ENCODE measurements at regions not wholly inside any gene's neighbourhood (a gene's known extent, or its start where the extent isn't known, plus 50 kb on each side); places are given as distances from the start of the nearest gene placed in this dataset.

GRCh38 chr20:40547483-40548091 lies 141.4 kb downstream of the MAFB start:
- in situ Hi-C loops (cut with MboI; ENCODE audit: low sequenced_read_pairs): no loop called here

DNA sequence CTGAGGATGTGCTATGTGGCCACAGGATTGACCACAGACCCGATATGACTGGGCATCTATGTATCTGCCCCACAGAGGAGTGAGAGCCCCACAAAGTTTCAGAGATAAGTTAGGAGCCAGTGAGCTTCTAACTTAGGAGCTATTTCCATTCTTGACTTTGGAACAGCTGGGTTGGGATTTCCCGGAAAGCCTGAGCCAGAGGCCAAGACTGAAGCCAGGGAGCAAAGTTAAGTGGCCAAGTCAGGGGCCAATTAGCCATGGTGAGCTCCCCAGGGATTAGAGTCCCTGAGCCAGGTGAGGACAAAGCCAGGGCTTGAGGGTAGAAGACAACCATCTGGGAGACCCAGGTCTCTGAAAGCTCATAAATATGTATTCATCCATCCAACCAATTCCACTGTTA lies 143.6 kb downstream of the MAFB start:
- in situ Hi-C loops (cut with MboI; ENCODE audit: low sequenced_read_pairs): no loop called here

- in situ Hi-C loops (cut with MboI; ENCODE audit: low sequenced_read_pairs): no loop called here
Observed at GRCh38 chr20:40542065-40542464, 147.0 kb downstream of the MAFB start.

- in situ Hi-C loops (cut with MboI; ENCODE audit: low sequenced_read_pairs): no loop called here
Observed at GRCh38 chr20:40540166-40540565, 148.9 kb downstream of the MAFB start.

GRCh38 chr20:40538131-40538530 lies 150.9 kb downstream of the MAFB start:
- in situ Hi-C loops (cut with MboI; ENCODE audit: low sequenced_read_pairs): no loop called here

DNA sequence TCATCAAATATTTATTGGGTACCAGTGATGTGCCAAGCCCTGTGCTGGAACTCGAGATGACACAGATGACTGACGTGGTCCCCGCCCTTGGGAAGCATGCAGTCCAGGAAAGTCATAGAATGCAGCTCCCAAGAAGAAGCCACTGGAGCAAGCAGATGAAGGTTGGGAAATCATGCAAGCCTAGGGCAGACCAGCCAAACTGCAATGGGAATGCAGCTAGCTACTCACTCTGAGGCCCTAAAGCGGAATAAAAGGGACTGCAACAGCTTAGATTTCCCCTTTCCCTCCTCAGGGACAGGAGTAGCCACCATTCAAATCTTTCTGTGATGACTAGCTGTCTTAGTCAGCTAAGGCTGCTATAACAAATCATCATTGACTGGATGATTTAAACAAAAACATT lies 152.2 kb downstream of the MAFB start:
- in situ Hi-C loops (cut with MboI; ENCODE audit: low sequenced_read_pairs): no loop called here

GRCh38 chr20:40535816-40536215 lies 153.2 kb downstream of the MAFB start:
- in situ Hi-C loops (cut with MboI; ENCODE audit: low sequenced_read_pairs): no loop called here

DNA sequence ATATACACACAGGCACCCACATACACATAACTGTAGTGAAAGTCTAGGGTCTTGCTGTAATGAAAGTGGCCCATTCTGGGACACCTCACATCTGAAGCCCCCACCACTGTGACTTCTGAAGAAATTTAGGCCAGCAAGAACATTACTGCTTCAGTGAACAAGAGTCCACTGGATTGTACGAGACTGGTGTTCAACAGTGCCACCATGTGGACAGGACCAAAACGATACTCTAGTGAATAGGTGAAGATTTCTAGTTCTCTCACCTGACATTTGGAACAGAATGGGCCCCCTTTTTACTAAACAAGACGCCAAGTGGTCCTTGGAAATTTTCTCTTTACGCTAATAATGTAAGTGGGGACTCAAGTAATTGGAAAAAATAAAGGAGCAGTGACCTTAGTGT lies 156.9 kb downstream of the MAFB start:
- in situ Hi-C loops (cut with MboI; ENCODE audit: low sequenced_read_pairs): no loop called here

DNA sequence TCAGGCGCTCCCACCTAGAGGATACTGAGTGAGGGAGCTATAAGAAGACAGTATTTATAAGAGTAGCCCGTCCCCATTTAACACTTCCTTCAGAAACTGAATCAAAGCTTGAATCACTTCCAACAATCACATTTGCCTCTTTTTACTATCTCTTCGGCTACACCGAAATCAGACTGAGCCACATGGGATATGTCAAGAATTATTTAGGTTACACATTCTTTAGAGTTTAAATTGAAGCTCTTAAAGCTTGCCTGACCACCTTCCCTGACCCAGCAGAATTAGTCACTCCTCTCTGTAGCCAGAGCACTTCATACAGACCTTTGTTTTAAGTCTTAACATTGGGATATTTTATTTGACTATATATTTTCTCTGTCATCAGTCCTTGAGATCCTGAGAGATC lies 163.7 kb downstream of the MAFB start:
- in situ Hi-C loops (cut with MboI; ENCODE audit: low sequenced_read_pairs): no loop called here

DNA sequence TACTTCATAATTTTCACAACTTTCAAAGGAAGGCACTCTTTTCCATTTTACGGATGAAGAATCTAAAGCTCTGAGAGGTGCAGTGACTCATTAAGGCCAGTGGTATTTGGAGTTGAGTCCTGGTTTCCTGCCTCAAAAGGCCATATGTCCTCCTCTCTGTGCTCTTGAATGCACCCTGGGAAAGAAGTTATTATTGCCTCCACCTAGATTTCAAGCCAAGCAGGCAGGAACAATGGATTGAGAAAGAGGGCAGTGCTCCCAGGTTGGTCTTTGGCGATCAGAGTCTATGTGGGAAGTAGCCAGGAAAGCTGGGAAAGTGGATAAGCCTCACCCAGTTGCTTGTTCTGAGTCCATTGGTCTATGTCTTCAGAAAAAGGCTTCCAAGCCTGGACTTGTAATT lies 165.0 kb downstream of the MAFB start:
- in situ Hi-C loops (cut with MboI; ENCODE audit: low sequenced_read_pairs): no loop called here

GRCh38 chr20:40522405-40522804 lies 166.6 kb downstream of the MAFB start:
- in situ Hi-C loops (cut with MboI; ENCODE audit: low sequenced_read_pairs): no loop called here

DNA sequence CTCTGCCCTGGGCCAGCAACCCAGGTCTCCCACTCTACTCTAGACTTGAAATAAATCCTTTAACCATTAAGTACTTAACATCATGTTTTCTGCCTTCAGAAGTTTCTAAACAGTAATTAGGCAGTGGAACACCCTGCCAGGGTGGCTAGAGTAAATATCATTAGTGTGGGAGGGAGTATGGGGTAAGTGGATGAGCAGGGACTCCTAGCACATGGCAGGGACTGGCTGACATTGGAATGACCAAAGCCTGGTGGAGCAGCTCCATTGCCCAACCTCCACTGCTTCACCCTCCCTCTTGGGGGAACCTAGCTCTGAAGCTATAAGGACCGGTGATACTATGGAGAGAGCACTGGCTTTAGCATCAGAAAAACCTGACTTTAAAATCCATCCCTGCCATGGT lies 167.1 kb downstream of the MAFB start:
- in situ Hi-C loops (cut with MboI; ENCODE audit: low sequenced_read_pairs): no loop called here

DNA sequence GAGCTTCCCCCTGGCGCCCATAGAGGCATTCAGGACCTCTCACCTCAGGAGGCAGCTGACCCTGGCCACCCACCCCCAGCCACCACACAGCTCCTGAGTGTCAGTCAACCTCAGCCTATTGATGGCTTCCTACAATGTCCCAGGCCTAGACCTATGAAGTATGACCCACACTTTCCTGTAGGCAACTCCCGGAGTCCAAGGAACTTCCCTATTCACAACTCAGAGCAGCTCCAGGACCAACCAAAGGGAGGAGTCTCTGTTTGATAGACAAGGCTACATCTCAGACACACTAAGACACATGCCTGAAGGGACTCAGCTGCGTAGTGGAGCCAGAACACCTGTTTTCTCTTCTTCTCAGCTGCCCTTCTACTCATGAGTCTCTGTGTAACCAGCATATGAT lies 169.1 kb downstream of the MAFB start:
- in situ Hi-C loops (cut with MboI; ENCODE audit: low sequenced_read_pairs): no loop called here

GRCh38 chr20:40512994-40513393 lies 176.0 kb downstream of the MAFB start:
- in situ Hi-C loops (cut with MboI; ENCODE audit: low sequenced_read_pairs): no loop called here

- in situ Hi-C loops (cut with MboI; ENCODE audit: low sequenced_read_pairs): no loop called here
Observed at GRCh38 chr20:40512591-40512990, 176.4 kb downstream of the MAFB start.

DNA sequence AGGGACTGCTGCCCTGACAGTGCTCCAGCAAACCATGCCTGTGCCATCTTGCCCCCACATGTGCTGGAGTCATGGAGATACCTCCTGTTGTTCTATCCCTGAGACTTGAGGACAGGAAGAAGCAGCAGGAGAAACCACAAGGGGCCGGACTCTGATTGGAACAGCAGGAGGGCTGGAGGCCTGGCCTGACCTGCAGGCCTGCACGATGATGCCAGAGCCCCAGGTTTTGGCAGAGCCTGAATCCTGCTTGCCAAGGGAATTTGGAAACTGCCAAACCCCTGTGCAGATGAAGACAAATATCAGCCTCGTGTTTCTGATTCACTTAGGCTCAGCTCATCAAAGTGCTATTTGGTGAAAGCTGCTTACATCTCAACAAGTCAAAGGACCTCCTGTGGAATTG lies 177.6 kb downstream of the MAFB start:
- in situ Hi-C loops (cut with MboI; ENCODE audit: low sequenced_read_pairs): no loop called here

DNA sequence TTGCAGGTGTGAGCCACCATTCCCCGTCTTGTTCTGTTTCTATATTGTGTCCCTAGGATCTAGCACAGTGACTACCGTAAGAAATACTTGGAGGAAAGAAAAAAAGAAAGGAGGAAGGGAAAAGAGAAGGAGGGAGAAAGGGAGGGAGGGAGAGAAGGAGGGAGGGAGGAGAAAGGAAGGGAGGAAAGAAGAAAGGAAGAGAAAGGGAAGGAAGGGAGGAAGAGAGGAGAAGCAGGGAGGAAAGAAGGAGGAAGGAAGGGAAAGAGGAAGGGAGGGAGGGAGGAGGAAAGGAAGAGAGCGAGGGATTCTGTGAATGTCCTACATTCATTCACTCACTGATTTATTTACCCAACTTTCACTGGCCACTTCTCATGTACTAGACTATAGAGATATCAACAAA lies 178.4 kb downstream of the MAFB start:
- in situ Hi-C loops (cut with MboI; ENCODE audit: low sequenced_read_pairs): no loop called here

- in situ Hi-C loops (cut with MboI; ENCODE audit: low sequenced_read_pairs): no loop called here
Observed at GRCh38 chr20:40508821-40509220, 180.2 kb downstream of the MAFB start.

GRCh38 chr20:40506537-40506939 lies 182.5 kb downstream of the MAFB start:
- in situ Hi-C loops (cut with MboI; ENCODE audit: low sequenced_read_pairs): no loop called here

DNA sequence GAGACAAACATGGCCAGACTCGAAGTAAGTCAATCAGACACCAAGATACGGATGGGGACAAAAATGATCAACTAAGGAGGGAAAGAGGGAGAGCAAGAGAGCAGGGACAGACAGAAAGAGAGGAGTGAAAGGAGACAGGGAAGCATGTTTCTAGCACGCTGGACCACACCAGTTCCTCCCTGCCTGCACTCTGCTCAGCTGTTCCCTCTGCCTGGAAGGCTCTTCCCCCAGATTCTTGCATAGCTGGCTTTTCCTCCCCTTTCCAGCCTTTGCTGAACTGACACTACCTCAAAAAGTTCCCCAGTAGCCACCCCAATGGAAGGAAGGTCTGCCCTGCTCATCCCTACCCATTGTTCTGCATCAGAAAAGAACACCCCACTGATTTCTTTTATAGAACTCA lies 185.9 kb downstream of the MAFB start:
- in situ Hi-C loops (cut with MboI; ENCODE audit: low sequenced_read_pairs): no loop called here

DNA sequence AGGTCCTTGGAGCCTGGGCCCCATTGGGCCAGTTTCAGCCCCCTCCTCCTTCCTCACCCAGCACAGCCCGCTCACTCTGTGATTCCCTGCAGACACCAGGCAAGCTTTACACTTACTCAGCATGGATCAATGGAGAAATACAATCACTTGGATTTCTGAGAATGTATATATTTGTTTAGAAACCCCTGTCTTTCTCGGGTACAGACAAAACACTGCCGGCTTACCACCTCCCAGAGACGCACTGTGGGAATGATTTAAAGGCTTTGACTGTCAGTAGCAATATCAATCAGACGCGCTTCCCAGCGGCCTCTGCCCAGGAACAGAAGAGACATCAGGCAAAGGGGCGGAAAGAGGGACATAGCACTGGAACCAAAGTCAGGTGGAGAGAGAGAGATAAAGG lies 186.5 kb downstream of the MAFB start:
- in situ Hi-C loops (cut with MboI; ENCODE audit: low sequenced_read_pairs): no loop called here

DNA sequence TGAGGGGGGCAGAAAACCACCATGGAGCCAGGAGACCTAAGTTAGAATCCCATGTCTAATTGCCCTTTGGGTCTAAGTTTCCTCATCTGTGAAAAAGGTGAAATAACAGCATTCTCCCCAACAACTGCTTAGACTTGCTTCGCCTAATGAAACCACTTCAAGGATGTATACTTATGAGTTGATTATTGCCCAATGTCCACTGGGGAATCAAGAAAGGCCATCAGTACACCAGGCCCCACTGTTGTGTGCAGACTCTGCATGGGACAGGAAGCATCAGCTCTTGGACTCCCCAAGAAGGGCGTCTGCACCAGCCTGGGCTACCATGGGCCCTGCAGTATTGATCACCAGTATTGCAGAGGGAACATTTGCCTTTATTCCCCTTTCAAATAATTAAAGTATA lies 189.6 kb downstream of the MAFB start:
- in situ Hi-C loops (cut with MboI; ENCODE audit: low sequenced_read_pairs): no loop called here

- in situ Hi-C loops (cut with MboI; ENCODE audit: low sequenced_read_pairs): no loop called here
Observed at GRCh38 chr20:40497899-40498691, 190.9 kb downstream of the MAFB start.
